ENCODE measurements at regions not wholly inside any gene's neighbourhood (a gene's known extent, or its start where the extent isn't known, plus 50 kb on each side); places are given as distances from the start of the nearest gene placed in this dataset.
"Not testable (repeated sequence)": the region's sequence is repeated elsewhere in the genome, so short reads cannot be mapped to it uniquely, and the experiment has no call there.

- no peak for DNase-seq (ENCODE audit: low read depth in 2 of 2)
These were observed 187.8 kb downstream of the ANKRD60 start for GRCh38 chr20:58040447-58041290.

GRCh38 chr20:58039274-58040092, 189.0 kb downstream of the ANKRD60 start:
- DNase-seq (ENCODE audit: low read depth in 2 of 2) = no peak

GRCh38 chr20:58038123-58038654, 190.3 kb downstream of the ANKRD60 start:
- no peak for DNase-seq (ENCODE audit: low read depth in 2 of 2)

- DNase-seq (ENCODE audit: low read depth in 2 of 2) = no peak
These were observed 190.8 kb downstream of the ANKRD60 start for GRCh38 chr20:58037631-58038030.

GRCh38 chr20:58033026-58033536, 195.4 kb downstream of the ANKRD60 start:
- no peak for DNase-seq (ENCODE audit: low read depth in 2 of 2)

- DNase-seq (ENCODE audit: low read depth in 2 of 2) = no peak
These were observed 195.9 kb downstream of the ANKRD60 start for GRCh38 chr20:58032599-58032998.

- DNase-seq (ENCODE audit: low read depth in 2 of 2) = not testable (repeated sequence)
These were observed 197.1 kb downstream of the ANKRD60 start for GRCh38 chr20:58031350-58031749.

GRCh38 chr20:58028123-58028522, 200.3 kb downstream of the ANKRD60 start:
- DNase-seq (ENCODE audit: low read depth in 2 of 2) = no peak

GRCh38 chr20:58026361-58026760, 202.1 kb downstream of the ANKRD60 start:
- no peak for DNase-seq (ENCODE audit: low read depth in 2 of 2)

GRCh38 chr20:58025233-58025632, 203.2 kb downstream of the ANKRD60 start:
- DNase-seq (ENCODE audit: low read depth in 2 of 2) = no peak

GRCh38 chr20:58024241-58024721, 204.2 kb downstream of the ANKRD60 start:
- DNase-seq (ENCODE audit: low read depth in 2 of 2) = no peak

GRCh38 chr20:58023781-58024180, 204.7 kb downstream of the ANKRD60 start:
- no peak for DNase-seq (ENCODE audit: low read depth in 2 of 2)

GRCh38 chr20:58023346-58023745, 205.1 kb downstream of the ANKRD60 start:
- DNase-seq (ENCODE audit: low read depth in 2 of 2) = no peak

GRCh38 chr20:58022711-58023110, 205.7 kb downstream of the ANKRD60 start:
- DNase-seq (ENCODE audit: low read depth in 2 of 2) = no peak

- no peak for DNase-seq (ENCODE audit: low read depth in 2 of 2)
These were observed 207.0 kb downstream of the ANKRD60 start for GRCh38 chr20:58021481-58021880.

GRCh38 chr20:58020656-58021454, 207.6 kb downstream of the ANKRD60 start:
- no peak for DNase-seq (ENCODE audit: low read depth in 2 of 2)

GRCh38 chr20:58019850-58020625, 208.4 kb downstream of the ANKRD60 start:
- no peak for DNase-seq (ENCODE audit: low read depth in 2 of 2)

GRCh38 chr20:58019027-58019849, 209.2 kb downstream of the ANKRD60 start:
- DNase-seq (ENCODE audit: low read depth in 2 of 2) = no peak

GRCh38 chr20:58018590-58018989, 209.9 kb downstream of the ANKRD60 start:
- DNase-seq (ENCODE audit: low read depth in 2 of 2) = no peak

All from stimulated activated CD8-positive, alpha-beta memory T cell treated with anti-CD3 and anti-CD28 coated beads, Interleukin-15, amount 100 ng/mL, for 4 hours (primary cell).